GM23338 (cell line): ENCODE measurements at regions not wholly inside any gene's neighbourhood (a gene's known extent, or its start where the extent isn't known, plus 50 kb on each side); places are given as distances from the start of the nearest gene placed in this dataset.

Experiments
- ATAC-seq: fragments of 200-7000 bp; cut with Tn5 transposase; 3 replicates; pipeline ENCODE4 v1.9.1; 2020
- DNase-seq: peaks from one replicate; pipeline ENCODE4 v3.0.0-alpha.2; 2015; ENCODE audit warnings: low spot score
- H2AFZ ChIP-seq: fragments of 200-600 bp; sonication (generic); 2 replicates; pipeline ENCODE4 v1.8.0; 2016; ENCODE audit warnings: antibody characterized with exemption, mild to moderate bottlenecking, moderate library complexity
- H3F3A ChIP-seq: fragments of 200-600 bp; sonication (generic); replicated peaks from 2 replicates; pipeline ENCODE4 v1.8.0; 2017; ENCODE audit warnings: antibody characterized with exemption, mixed run types, low read depth
- H3K27ac ChIP-seq: fragments of 200-600 bp; sonication (generic); 2 replicates; pipeline ENCODE4 v1.6.1; 2016; ENCODE audit warnings: low read depth
- H3K27me3 ChIP-seq: fragments of 200-600 bp; sonication (generic); 2 replicates; pipeline ENCODE4 v1.8.0; 2016; ENCODE audit warnings: mild to moderate bottlenecking, mixed run types, moderate library complexity; ENCODE audit not compliant: insufficient read depth
- H3K36me3 ChIP-seq: fragments of 200-600 bp; sonication (generic); 2 replicates; pipeline ENCODE4 v1.8.0; 2016; ENCODE audit warnings: mild to moderate bottlenecking; ENCODE audit not compliant: insufficient read depth
- H3K4me1 ChIP-seq: fragments of 200-600 bp; sonication (generic); 2 replicates; pipeline ENCODE4 v1.8.0; 2016; ENCODE audit warnings: mild to moderate bottlenecking, moderate library complexity; ENCODE audit not compliant: insufficient read depth
- H3K4me2 ChIP-seq: fragments of 200-600 bp; sonication (generic); 2 replicates; pipeline ENCODE4 v1.7.1; 2017; ENCODE audit warnings: mixed run types
- H3K4me3 ChIP-seq: fragments of 200-600 bp; sonication (generic); 2 replicates; pipeline ENCODE4 v1.6.1; 2016; ENCODE audit warnings: mixed run types
- H3K79me2 ChIP-seq: fragments of 200-600 bp; sonication (generic); replicated peaks from 2 replicates; pipeline ENCODE4 v1.8.0; 2017; ENCODE audit warnings: mild to moderate bottlenecking; ENCODE audit not compliant: insufficient read depth
- H3K9me2 ChIP-seq: fragments of 200-600 bp; sonication (generic); 2 replicates; pipeline ENCODE4 v1.8.0; 2017; ENCODE audit not compliant: insufficient read depth
- H4K20me1 ChIP-seq: fragments of 200-600 bp; sonication (generic); replicated peaks from 2 replicates; pipeline ENCODE4 v1.8.0; 2017; ENCODE audit warnings: mild to moderate bottlenecking; ENCODE audit not compliant: insufficient read depth
- H3K27ac Mint-ChIP-seq: 2 replicates; pipeline ENCODE4 v1.8.0; 2020; ENCODE audit warnings: inconsistent platforms, mild to moderate bottlenecking, moderate library complexity, mixed read lengths
- H3K27me3 Mint-ChIP-seq: 3 replicates; pipeline ENCODE4 v1.8.0; 2022; ENCODE audit warnings: low read depth, mild to moderate bottlenecking, moderate library complexity, mixed read lengths, inconsistent platforms; ENCODE audit not compliant: insufficient read depth, poor library complexity
- H3K36me3 Mint-ChIP-seq: 3 replicates; pipeline ENCODE4 v1.8.0; 2021; ENCODE audit warnings: low read depth, mild to moderate bottlenecking, inconsistent platforms, moderate library complexity, mixed read lengths
- H3K4me1 Mint-ChIP-seq: 3 replicates; pipeline ENCODE4 v1.8.0; 2020; ENCODE audit warnings: mild to moderate bottlenecking, inconsistent platforms, mixed read lengths
- H3K4me3 Mint-ChIP-seq: 3 replicates; pipeline ENCODE4 v1.8.0; 2021; ENCODE audit warnings: moderate library complexity, mild to moderate bottlenecking, inconsistent platforms, mixed read lengths
- H3K9me3 Mint-ChIP-seq: 3 replicates; pipeline ENCODE4 v1.8.0; 2020; ENCODE audit warnings: moderate library complexity, mild to moderate bottlenecking, inconsistent platforms, mixed read lengths
- CREB1 ChIP-seq: fragments of 250-450 bp; sonication (Bioruptor Pico); IDR thresholded peaks from 2 replicates; pipeline ENCODE4 v1.5.0; 2020; ENCODE audit warnings: low read depth, mild to moderate bottlenecking, moderate library complexity
- EZH2 ChIP-seq: fragments of 200-600 bp; sonication (generic); IDR thresholded peaks from one replicate; pipeline ENCODE4 v1.8.0; 2017; ENCODE audit warnings: antibody characterized with exemption, mild to moderate bottlenecking, low read depth; ENCODE audit not compliant: unreplicated experiment
- EZH2phosphoT487 ChIP-seq: fragments of 200-600 bp; sonication (generic); IDR thresholded peaks from one replicate; pipeline ENCODE4 v1.8.1; 2018; ENCODE audit warnings: antibody characterized with exemption; ENCODE audit not compliant: unreplicated experiment
- JUNB ChIP-seq: IDR thresholded peaks from one replicate; pipeline ENCODE4 v1.6.1; 2016; ENCODE audit warnings: antibody characterized with exemption; ENCODE audit not compliant: unreplicated experiment
- NANOG ChIP-seq: IDR thresholded peaks from 2 replicates; pipeline ENCODE4 v1.6.1; 2016; ENCODE audit warnings: antibody characterized with exemption, borderline replicate concordance
- POLR2AphosphoS5 ChIP-seq: IDR thresholded peaks from 2 replicates; pipeline ENCODE4 v1.6.1; 2016; ENCODE audit warnings: antibody characterized with exemption, low read depth
- STAT1 ChIP-seq: IDR thresholded peaks from one replicate; pipeline ENCODE4 v1.6.1; 2016; ENCODE audit warnings: antibody characterized with exemption; ENCODE audit not compliant: unreplicated experiment
- ZNF114 ChIP-seq: fragments of 250-450 bp; sonication (Bioruptor Pico); IDR thresholded peaks from 2 replicates; pipeline ENCODE4 v1.5.0; 2020; ENCODE audit warnings: mild to moderate bottlenecking, moderate library complexity
- ZNF331 ChIP-seq: fragments of 250-450 bp; sonication (Bioruptor Pico); IDR thresholded peaks from 2 replicates; pipeline ENCODE4 v1.5.0; 2020; ENCODE audit warnings: low read depth, mild to moderate bottlenecking, moderate library complexity
- TF ChIP-seq, protein P1 (sequence below): IDR thresholded peaks from 2 replicates; pipeline ENCODE4 v1.6.1; 2016; ENCODE audit warnings: antibody characterized with exemption
- TF ChIP-seq, protein P2 (sequence below), 2 experiments: fragments of 200-600 bp in 1 of 2; sonication (generic) in 1 of 2; conservative IDR thresholded peaks; 2 replicates each; pipeline versions ENCODE4 v1.5.1 to v1.6.1; 2016 to 2017; ENCODE audit warnings: antibody characterized with exemption in 2 of 2, low read depth in 2 of 2, mild to moderate bottlenecking in 2 of 2, moderate library complexity in 1 of 2
- TF ChIP-seq, protein P3 (sequence below): fragments of 250-450 bp; sonication (Bioruptor Pico); IDR thresholded peaks from 2 replicates; pipeline ENCODE4 v1.5.0; 2020; ENCODE audit warnings: mild to moderate bottlenecking, moderate library complexity
- TF ChIP-seq, protein P4 (sequence below): IDR thresholded peaks from one replicate; pipeline ENCODE4 v1.6.1; 2018; ENCODE audit warnings: antibody characterized with exemption; ENCODE audit not compliant: unreplicated experiment

DNA sequence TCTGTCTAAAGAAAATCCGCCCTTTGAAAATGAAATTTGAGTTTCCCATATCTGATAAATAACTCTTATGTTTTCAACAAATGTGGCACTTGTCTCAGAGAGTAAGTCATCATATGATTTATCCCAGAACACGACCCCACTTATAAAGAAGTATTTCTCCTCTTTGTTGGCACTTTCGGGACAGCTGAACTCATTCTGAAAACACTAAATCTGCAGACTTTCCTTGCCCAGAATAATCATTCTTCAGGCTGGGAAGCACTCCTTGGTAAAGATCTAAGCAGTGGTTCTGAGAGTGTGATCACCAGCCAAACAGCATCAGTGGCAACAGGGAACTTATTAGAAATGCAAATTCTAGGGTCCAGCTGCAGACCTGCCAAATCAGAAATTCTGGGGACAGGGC is 532.2 kb upstream of the API5 start:
- H3K4me3 Mint-ChIP-seq = no peak overlapping the region
- H3K36me3 Mint-ChIP-seq = peaks cover 3% of the 10 kb centered on the region; the same call in 2 of the 3 replicates
- Histone ChIP-seq H3K4me2 (no peak overlapping the region), H4K20me1 (no peaks in the 10 kb centered on the region), H3K79me2 (no peaks in the 10 kb centered on the region), H3K4me3 (no peak overlapping the region), H3K36me3 (no peaks in the 10 kb centered on the region), H3K27me3 (no peaks in the 10 kb centered on the region), H3K9me2 (no peaks in the 10 kb centered on the region), H3F3A (no peaks in the 10 kb centered on the region), H3K27ac (no peak overlapping the region), H3K4me1 (no peaks in the 10 kb centered on the region), H2AFZ (no peak overlapping the region)
- H3K9me3 Mint-ChIP-seq = peaks cover 90% of the 10 kb centered on the region
- DNase-seq = no peak
- no peaks in the 10 kb centered on the region for H3K27me3 Mint-ChIP-seq
- TF ChIP-seq, protein P1, sequence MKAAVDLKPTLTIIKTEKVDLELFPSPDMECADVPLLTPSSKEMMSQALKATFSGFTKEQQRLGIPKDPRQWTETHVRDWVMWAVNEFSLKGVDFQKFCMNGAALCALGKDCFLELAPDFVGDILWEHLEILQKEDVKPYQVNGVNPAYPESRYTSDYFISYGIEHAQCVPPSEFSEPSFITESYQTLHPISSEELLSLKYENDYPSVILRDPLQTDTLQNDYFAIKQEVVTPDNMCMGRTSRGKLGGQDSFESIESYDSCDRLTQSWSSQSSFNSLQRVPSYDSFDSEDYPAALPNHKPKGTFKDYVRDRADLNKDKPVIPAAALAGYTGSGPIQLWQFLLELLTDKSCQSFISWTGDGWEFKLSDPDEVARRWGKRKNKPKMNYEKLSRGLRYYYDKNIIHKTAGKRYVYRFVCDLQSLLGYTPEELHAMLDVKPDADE = no peak
- no peak for TF ChIP-seq JUNB
- TF ChIP-seq CREB1 (CRISPR knock-in tag) = no peak
- TF ChIP-seq, protein P2, sequence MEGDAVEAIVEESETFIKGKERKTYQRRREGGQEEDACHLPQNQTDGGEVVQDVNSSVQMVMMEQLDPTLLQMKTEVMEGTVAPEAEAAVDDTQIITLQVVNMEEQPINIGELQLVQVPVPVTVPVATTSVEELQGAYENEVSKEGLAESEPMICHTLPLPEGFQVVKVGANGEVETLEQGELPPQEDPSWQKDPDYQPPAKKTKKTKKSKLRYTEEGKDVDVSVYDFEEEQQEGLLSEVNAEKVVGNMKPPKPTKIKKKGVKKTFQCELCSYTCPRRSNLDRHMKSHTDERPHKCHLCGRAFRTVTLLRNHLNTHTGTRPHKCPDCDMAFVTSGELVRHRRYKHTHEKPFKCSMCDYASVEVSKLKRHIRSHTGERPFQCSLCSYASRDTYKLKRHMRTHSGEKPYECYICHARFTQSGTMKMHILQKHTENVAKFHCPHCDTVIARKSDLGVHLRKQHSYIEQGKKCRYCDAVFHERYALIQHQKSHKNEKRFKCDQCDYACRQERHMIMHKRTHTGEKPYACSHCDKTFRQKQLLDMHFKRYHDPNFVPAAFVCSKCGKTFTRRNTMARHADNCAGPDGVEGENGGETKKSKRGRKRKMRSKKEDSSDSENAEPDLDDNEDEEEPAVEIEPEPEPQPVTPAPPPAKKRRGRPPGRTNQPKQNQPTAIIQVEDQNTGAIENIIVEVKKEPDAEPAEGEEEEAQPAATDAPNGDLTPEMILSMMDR (conservative IDR thresholded peaks at IDR 0.05; ENCODE audit: low read depth in 2 of 2) = no peak
- TF ChIP-seq, protein P3, sequence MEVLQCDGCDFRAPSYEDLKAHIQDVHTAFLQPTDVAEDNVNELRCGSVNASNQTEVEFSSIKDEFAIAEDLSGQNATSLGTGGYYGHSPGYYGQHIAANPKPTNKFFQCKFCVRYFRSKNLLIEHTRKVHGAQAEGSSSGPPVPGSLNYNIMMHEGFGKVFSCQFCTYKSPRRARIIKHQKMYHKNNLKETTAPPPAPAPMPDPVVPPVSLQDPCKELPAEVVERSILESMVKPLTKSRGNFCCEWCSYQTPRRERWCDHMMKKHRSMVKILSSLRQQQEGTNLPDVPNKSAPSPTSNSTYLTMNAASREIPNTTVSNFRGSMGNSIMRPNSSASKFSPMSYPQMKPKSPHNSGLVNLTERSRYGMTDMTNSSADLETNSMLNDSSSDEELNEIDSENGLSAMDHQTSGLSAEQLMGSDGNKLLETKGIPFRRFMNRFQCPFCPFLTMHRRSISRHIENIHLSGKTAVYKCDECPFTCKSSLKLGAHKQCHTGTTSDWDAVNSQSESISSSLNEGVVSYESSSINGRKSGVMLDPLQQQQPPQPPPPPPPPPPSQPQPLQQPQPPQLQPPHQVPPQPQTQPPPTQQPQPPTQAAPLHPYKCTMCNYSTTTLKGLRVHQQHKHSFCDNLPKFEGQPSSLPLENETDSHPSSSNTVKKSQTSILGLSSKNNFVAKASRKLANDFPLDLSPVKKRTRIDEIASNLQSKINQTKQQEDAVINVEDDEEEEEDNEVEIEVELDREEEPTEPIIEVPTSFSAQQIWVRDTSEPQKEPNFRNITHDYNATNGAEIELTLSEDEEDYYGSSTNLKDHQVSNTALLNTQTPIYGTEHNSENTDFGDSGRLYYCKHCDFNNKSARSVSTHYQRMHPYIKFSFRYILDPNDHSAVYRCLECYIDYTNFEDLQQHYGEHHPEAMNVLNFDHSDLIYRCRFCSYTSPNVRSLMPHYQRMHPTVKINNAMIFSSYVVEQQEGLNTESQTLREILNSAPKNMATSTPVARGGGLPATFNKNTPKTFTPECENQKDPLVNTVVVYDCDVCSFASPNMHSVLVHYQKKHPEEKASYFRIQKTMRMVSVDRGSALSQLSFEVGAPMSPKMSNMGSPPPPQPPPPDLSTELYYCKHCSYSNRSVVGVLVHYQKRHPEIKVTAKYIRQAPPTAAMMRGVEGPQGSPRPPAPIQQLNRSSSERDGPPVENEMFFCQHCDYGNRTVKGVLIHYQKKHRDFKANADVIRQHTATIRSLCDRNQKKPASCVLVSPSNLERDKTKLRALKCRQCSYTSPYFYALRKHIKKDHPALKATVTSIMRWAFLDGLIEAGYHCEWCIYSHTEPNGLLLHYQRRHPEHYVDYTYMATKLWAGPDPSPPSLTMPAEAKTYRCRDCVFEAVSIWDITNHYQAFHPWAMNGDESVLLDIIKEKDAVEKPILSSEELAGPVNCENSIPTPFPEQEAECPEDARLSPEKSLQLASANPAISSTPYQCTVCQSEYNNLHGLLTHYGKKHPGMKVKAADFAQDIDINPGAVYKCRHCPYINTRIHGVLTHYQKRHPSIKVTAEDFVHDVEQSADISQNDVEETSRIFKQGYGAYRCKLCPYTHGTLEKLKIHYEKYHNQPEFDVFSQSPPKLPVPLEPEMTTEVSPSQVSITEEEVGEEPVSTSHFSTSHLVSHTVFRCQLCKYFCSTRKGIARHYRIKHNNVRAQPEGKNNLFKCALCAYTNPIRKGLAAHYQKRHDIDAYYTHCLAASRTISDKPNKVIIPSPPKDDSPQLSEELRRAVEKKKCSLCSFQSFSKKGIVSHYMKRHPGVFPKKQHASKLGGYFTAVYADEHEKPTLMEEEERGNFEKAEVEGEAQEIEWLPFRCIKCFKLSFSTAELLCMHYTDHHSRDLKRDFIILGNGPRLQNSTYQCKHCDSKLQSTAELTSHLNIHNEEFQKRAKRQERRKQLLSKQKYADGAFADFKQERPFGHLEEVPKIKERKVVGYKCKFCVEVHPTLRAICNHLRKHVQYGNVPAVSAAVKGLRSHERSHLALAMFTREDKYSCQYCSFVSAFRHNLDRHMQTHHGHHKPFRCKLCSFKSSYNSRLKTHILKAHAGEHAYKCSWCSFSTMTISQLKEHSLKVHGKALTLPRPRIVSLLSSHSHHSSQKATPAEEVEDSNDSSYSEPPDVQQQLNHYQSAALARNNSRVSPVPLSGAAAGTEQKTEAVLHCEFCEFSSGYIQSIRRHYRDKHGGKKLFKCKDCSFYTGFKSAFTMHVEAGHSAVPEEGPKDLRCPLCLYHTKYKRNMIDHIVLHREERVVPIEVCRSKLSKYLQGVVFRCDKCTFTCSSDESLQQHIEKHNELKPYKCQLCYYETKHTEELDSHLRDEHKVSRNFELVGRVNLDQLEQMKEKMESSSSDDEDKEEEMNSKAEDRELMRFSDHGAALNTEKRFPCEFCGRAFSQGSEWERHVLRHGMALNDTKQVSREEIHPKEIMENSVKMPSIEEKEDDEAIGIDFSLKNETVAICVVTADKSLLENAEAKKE (CRISPR knock-in tag) = no peak
- no peak for TF ChIP-seq STAT1
- TF ChIP-seq ZNF114 (CRISPR knock-in tag) = no peak
- TF ChIP-seq ZNF331 (CRISPR knock-in tag) = no peak
- no peak for TF ChIP-seq EZH2
- TF ChIP-seq EZH2phosphoT487 = no peak
- no peak for TF ChIP-seq POLR2AphosphoS5
- TF ChIP-seq, protein P4, sequence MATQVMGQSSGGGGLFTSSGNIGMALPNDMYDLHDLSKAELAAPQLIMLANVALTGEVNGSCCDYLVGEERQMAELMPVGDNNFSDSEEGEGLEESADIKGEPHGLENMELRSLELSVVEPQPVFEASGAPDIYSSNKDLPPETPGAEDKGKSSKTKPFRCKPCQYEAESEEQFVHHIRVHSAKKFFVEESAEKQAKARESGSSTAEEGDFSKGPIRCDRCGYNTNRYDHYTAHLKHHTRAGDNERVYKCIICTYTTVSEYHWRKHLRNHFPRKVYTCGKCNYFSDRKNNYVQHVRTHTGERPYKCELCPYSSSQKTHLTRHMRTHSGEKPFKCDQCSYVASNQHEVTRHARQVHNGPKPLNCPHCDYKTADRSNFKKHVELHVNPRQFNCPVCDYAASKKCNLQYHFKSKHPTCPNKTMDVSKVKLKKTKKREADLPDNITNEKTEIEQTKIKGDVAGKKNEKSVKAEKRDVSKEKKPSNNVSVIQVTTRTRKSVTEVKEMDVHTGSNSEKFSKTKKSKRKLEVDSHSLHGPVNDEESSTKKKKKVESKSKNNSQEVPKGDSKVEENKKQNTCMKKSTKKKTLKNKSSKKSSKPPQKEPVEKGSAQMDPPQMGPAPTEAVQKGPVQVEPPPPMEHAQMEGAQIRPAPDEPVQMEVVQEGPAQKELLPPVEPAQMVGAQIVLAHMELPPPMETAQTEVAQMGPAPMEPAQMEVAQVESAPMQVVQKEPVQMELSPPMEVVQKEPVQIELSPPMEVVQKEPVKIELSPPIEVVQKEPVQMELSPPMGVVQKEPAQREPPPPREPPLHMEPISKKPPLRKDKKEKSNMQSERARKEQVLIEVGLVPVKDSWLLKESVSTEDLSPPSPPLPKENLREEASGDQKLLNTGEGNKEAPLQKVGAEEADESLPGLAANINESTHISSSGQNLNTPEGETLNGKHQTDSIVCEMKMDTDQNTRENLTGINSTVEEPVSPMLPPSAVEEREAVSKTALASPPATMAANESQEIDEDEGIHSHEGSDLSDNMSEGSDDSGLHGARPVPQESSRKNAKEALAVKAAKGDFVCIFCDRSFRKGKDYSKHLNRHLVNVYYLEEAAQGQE = no peak
- no peak for TF ChIP-seq NANOG
- ATAC-seq = no peak
- no peak overlapping the region for H3K27ac Mint-ChIP-seq
- no peaks in the 10 kb centered on the region for H3K4me1 Mint-ChIP-seq
